HepG2 (cell line): ENCODE measurements at regions not wholly inside any gene's neighbourhood (a gene's known extent, or its start where the extent isn't known, plus 50 kb on each side); places are given as distances from the start of the nearest gene placed in this dataset.

Source experiments
- ATAC-seq: fragments of 200-7000 bp; cut with Tn5 transposase; 3 replicates; pipeline ENCODE4 v1.9.1; 2020; ENCODE audit warnings: mild to moderate bottlenecking, moderate library complexity
- BruUV-seq: library from RNA; stranded (reverse); fragments of 400-500 nt; replicated peaks from 2 replicates; lab custom pipeline; 2021; lab: Mats Ljungman, UMichigan
- CTCF ChIA-PET: fragments of 300-600 bp; formaldehyde crosslinking; extraction: SDS; loops from one replicate; lab custom pipeline; 2021; ENCODE audit warnings: low total read pairs, inconsistent platforms, low intra/inter-chr PET ratio; lab: Yijun Ruan, JAX
- POLR2A ChIA-PET: fragments of 350-600 bp; sonication (Branson Sonifier 250); formaldehyde crosslinking; loops from one replicate; lab custom pipeline; 2020; ENCODE audit warnings: antibody characterized with exemption, inconsistent platforms; lab: Yijun Ruan, JAX
- DNase-seq: peaks from one replicate; pipeline ENCODE4 v3.0.0-alpha.2; 2015; ENCODE audit warnings: low spot score
- FAIRE-seq: peaks from 3 replicates; lab custom pipeline; 2011; peaks lifted over from hg19 to GRCh38; lab: Jason Lieb, UNC
- H2AFZ ChIP-seq: one replicate; pipeline ENCODE4 v1.6.1; 2011; ENCODE audit warnings: low read length, inconsistent platforms
- H3K27ac ChIP-seq: fragments of 300-600 bp; 3 replicates; pipeline ENCODE4 v1.8.0; 2011; ENCODE audit warnings: mixed run types, mild to moderate bottlenecking, mixed read lengths, low read length, inconsistent platforms; ENCODE audit not compliant: insufficient read depth; ENCODE audit errors: extremely low read length
- H3K27me3 ChIP-seq, 2 experiments: fragments of 200-600 bp in 1 of 2; 2 replicates in 1 of 2; 3 replicates in 1 of 2; pipeline versions ENCODE4 v1.6.0 to v1.8.0; 2011; ENCODE audit warnings: low read length in 2 of 2, mild to moderate bottlenecking in 2 of 2, moderate library complexity in 2 of 2, inconsistent platforms in 1 of 2; ENCODE audit not compliant: insufficient read depth in 2 of 2, control insufficient read depth in 1 of 2
- H3K36me3 ChIP-seq, 2 experiments: fragments of 200-600 bp in 1 of 2; replicated peaks in 1 of 2; 2 replicates in 1 of 2; 3 replicates in 1 of 2; pipeline versions ENCODE4 v1.5.1 to v1.8.0; 2011; ENCODE audit warnings: low read length in 2 of 2, inconsistent platforms in 1 of 2; ENCODE audit not compliant: insufficient read depth in 2 of 2, control insufficient read depth in 1 of 2
- H3K4me1 ChIP-seq: 2 replicates; pipeline ENCODE4 v1.5.1; 2012; ENCODE audit warnings: low read length, inconsistent platforms; ENCODE audit not compliant: insufficient read depth
- H3K4me2 ChIP-seq: 2 replicates; pipeline ENCODE4 v1.6.0; 2011; ENCODE audit warnings: low read depth, low read length, inconsistent platforms
- H3K4me3 ChIP-seq, 3 experiments: fragments of 200-600 bp in 1 of 3; sonication (generic), shearing (Covaris generic) in 1 of 3; replicated peaks in 1 of 3; 2 replicates each; pipeline ENCODE4 v1.5.1; 2011 to 2016; ENCODE audit warnings: low read length in 3 of 3, inconsistent platforms in 2 of 3, low read depth in 2 of 3, mild to moderate bottlenecking in 2 of 3, control low read depth in 1 of 3, mixed read lengths in 1 of 3; ENCODE audit not compliant: insufficient read depth in 1 of 3
- H3K79me2 ChIP-seq: one replicate; pipeline ENCODE4 v1.6.1; 2011; ENCODE audit warnings: low read length, inconsistent platforms; ENCODE audit not compliant: insufficient read depth
- H3K9ac ChIP-seq: 2 replicates; pipeline ENCODE4 v1.6.0; 2011; ENCODE audit warnings: mild to moderate bottlenecking, low read depth, low read length, inconsistent platforms; ENCODE audit not compliant: insufficient read depth
- H3K9me3 ChIP-seq: 2 replicates; pipeline ENCODE4 v1.5.1; 2012; ENCODE audit warnings: mild to moderate bottlenecking, low read length
- H4K20me1 ChIP-seq: 2 replicates; pipeline ENCODE4 v1.6.0; 2011; ENCODE audit warnings: inconsistent platforms, mild to moderate bottlenecking, low read length, moderate library complexity; ENCODE audit not compliant: insufficient read depth
- CCDC6 ChIP-seq: sonication (generic); formaldehyde crosslinking; IDR thresholded peaks from 2 replicates; pipeline ENCODE4 v1.8.1; 2022; ENCODE audit warnings: mild to moderate bottlenecking, missing genetic modification reagents, moderate library complexity
- DMAP1 ChIP-seq: IDR thresholded peaks from 2 replicates; pipeline ENCODE4 v1.6.1; 2016
- ESRRA ChIP-seq: sonication (generic); formaldehyde crosslinking; IDR thresholded peaks from 2 replicates; pipeline ENCODE4 v1.5.1; 2020; ENCODE audit warnings: mild to moderate bottlenecking, low read depth, missing genetic modification reagents
- GATAD1 ChIP-seq: IDR thresholded peaks from 2 replicates; pipeline ENCODE4 v1.6.1; 2016; ENCODE audit warnings: missing genetic modification reagents, missing compliant biosample characterization
- HMGA1 ChIP-seq: sonication (generic); formaldehyde crosslinking; conservative IDR thresholded peaks from 2 replicates; pipeline ENCODE4 v1.4.0; 2020; ENCODE audit warnings: missing genetic modification reagents
- HNRNPLL ChIP-seq: fragments of 200-400 bp; formaldehyde crosslinking; IDR thresholded peaks from 2 replicates; pipeline ENCODE4 v1.6.1; 2017; ENCODE audit warnings: mild to moderate bottlenecking, low read depth, low read length; ENCODE audit not compliant: poor library complexity, severe bottlenecking
- HOXD1 ChIP-seq: sonication (generic); formaldehyde crosslinking; IDR thresholded peaks from 2 replicates; pipeline ENCODE4 v1.5.0; 2020; ENCODE audit warnings: missing genetic modification reagents
- KAT8 ChIP-seq: IDR thresholded peaks from 2 replicates; pipeline ENCODE4 v1.6.1; 2016; ENCODE audit warnings: missing genetic modification reagents, missing compliant biosample characterization
- KDM1A ChIP-seq: IDR thresholded peaks from 2 replicates; pipeline ENCODE4 v1.6.1; 2016; ENCODE audit warnings: missing compliant biosample characterization
- MIER2 ChIP-seq: IDR thresholded peaks from 2 replicates; pipeline ENCODE4 v1.6.1; 2016; ENCODE audit warnings: missing biosample characterization, missing genetic modification reagents
- NR2F6 ChIP-seq, 2 experiments: IDR thresholded peaks; 2 replicates each; pipeline ENCODE4 v1.6.1; 2016; ENCODE audit warnings: antibody characterized with exemption in 1 of 2, mild to moderate bottlenecking in 1 of 2
- SMARCE1 ChIP-seq: fragments of 450-650 bp; IDR thresholded peaks from 2 replicates; pipeline ENCODE4 v1.6.1; 2017; ENCODE audit warnings: borderline replicate concordance
- ZNF12 ChIP-seq: sonication (generic); formaldehyde crosslinking; IDR thresholded peaks from 2 replicates; pipeline ENCODE4 v1.5.0; 2020; ENCODE audit warnings: missing genetic modification reagents
- ZNF703 ChIP-seq: sonication (generic); formaldehyde crosslinking; IDR thresholded peaks from 2 replicates; pipeline ENCODE4 v1.5.1; 2020; ENCODE audit warnings: missing genetic modification reagents, mild to moderate bottlenecking, moderate library complexity, borderline replicate concordance
- ZNF773 ChIP-seq: sonication (generic); formaldehyde crosslinking; IDR thresholded peaks from 2 replicates; pipeline ENCODE4 v1.4.0; 2020; ENCODE audit warnings: missing genetic modification reagents, borderline replicate concordance
- ZSCAN9 ChIP-seq: IDR thresholded peaks from 2 replicates; pipeline ENCODE4 v1.6.1; 2016; ENCODE audit warnings: borderline replicate concordance
- WGBS: methylation state at CpG from one replicate; pipeline ENCODE4 v1.1.6; 2017; ENCODE audit warnings: low lambda C conversion rate; 5-methylcytosine and 5-hydroxymethylcytosine counted together
- in situ Hi-C: cut with HindIII; loops from 2 replicates; pipeline ENCODE4 v1.10.0; 2017; ENCODE audit warnings: low pct_unique_long_range_greater_than_20kb; ENCODE audit not compliant: extremely low pct_ligation_motif_present
- intact Hi-C: fragments of 100-400 bp; cut with micrococcal nuclease; formaldehyde crosslinking; loops from one replicate; pipeline ENCODE4 v1.10.0; 2022; ENCODE audit not compliant: unreplicated experiment
- TF ChIP-seq, protein P1 (sequence below): sonication (generic); formaldehyde crosslinking; IDR thresholded peaks from 2 replicates; pipeline ENCODE4 v1.5.0; 2020; ENCODE audit warnings: mild to moderate bottlenecking, missing genetic modification reagents, borderline replicate concordance
- TF ChIP-seq, protein P2 (sequence below): sonication (generic); formaldehyde crosslinking; IDR thresholded peaks from 2 replicates; pipeline ENCODE4 v1.5.1; 2020; ENCODE audit warnings: mild to moderate bottlenecking, missing genetic modification reagents, moderate library complexity

- TF ChIP-seq ZNF12, result no peak
- no peak for TF ChIP-seq NR2F6 (IDR thresholded peaks at IDR 0.05)
- no peak for TF ChIP-seq NR2F6 (CRISPR knock-in tag; IDR thresholded peaks at IDR 0.05)
- no peak for TF ChIP-seq ZNF703 (CRISPR knock-in tag)
These were observed 391.5 kb upstream of the DAB2 start (continued) for GRCh38 chr5:39816156-39816845.

DNA sequence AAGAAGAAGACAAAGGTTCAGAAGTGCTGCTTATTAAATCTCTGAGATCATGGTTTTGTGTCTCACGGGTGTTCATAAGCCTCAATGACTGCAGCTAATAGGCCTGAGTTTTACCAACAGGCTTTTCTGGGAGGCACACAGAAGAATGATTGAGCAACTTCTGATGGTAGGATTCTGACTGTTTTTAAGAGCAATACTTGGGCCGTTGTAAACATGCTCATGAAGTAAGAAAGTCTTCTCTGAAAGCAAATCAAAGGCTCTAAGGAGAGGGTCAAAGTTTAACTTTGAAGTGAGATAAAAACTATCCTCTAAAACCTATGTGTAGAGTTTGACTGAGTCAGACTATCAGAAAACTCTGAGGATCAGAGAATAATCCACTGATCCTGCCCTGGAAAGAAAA is 390.9 kb upstream of the DAB2 start:
- Histone ChIP-seq H3K4me1 (no peaks in the 10 kb centered on the region), H4K20me1 (no peaks in the 10 kb centered on the region), H2AFZ (no peak overlapping the region), H3K4me3 (no peak overlapping the region), H3K36me3 (no peaks in the 10 kb centered on the region), H3K27ac (no peak overlapping the region), H3K79me2 (no peaks in the 10 kb centered on the region), H3K9me3 (no peaks in the 10 kb centered on the region), H3K9ac (no peak overlapping the region), H3K4me2 (no peak overlapping the region), H3K27me3 (no peaks in the 10 kb centered on the region; a peak in 1 of 5 replicates)
- ATAC-seq (no peak), DNase-seq (no peak), FAIRE-seq (no peak)
- intact Hi-C loops, result no loop called here
- WGBS, result 29% methylated on average over 2 of the region's 2 CpGs
- BruUV-seq, result no TSS peak
- in situ Hi-C loops, result no loop called here
- POLR2A ChIA-PET, result no interaction called here
- CTCF ChIA-PET, result no interaction called here
- TF ChIP-seq, protein P1, sequence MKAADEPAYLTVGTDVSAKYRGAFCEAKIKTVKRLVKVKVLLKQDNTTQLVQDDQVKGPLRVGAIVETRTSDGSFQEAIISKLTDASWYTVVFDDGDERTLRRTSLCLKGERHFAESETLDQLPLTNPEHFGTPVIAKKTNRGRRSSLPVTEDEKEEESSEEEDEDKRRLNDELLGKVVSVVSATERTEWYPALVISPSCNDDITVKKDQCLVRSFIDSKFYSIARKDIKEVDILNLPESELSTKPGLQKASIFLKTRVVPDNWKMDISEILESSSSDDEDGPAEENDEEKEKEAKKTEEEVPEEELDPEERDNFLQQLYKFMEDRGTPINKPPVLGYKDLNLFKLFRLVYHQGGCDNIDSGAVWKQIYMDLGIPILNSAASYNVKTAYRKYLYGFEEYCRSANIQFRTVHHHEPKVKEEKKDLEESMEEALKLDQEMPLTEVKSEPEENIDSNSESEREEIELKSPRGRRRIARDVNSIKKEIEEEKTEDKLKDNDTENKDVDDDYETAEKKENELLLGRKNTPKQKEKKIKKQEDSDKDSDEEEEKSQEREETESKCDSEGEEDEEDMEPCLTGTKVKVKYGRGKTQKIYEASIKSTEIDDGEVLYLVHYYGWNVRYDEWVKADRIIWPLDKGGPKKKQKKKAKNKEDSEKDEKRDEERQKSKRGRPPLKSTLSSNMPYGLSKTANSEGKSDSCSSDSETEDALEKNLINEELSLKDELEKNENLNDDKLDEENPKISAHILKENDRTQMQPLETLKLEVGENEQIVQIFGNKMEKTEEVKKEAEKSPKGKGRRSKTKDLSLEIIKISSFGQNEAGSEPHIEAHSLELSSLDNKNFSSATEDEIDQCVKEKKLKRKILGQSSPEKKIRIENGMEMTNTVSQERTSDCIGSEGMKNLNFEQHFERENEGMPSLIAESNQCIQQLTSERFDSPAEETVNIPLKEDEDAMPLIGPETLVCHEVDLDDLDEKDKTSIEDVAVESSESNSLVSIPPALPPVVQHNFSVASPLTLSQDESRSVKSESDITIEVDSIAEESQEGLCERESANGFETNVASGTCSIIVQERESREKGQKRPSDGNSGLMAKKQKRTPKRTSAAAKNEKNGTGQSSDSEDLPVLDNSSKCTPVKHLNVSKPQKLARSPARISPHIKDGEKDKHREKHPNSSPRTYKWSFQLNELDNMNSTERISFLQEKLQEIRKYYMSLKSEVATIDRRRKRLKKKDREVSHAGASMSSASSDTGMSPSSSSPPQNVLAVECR (CRISPR knock-in tag), result no peak
- TF ChIP-seq HNRNPLL, result no peak
- TF ChIP-seq ESRRA (CRISPR knock-in tag), result no peak
- no peak for TF ChIP-seq MIER2 (CRISPR knock-in tag)
- no peak for TF ChIP-seq HMGA1
- TF ChIP-seq, protein P2, sequence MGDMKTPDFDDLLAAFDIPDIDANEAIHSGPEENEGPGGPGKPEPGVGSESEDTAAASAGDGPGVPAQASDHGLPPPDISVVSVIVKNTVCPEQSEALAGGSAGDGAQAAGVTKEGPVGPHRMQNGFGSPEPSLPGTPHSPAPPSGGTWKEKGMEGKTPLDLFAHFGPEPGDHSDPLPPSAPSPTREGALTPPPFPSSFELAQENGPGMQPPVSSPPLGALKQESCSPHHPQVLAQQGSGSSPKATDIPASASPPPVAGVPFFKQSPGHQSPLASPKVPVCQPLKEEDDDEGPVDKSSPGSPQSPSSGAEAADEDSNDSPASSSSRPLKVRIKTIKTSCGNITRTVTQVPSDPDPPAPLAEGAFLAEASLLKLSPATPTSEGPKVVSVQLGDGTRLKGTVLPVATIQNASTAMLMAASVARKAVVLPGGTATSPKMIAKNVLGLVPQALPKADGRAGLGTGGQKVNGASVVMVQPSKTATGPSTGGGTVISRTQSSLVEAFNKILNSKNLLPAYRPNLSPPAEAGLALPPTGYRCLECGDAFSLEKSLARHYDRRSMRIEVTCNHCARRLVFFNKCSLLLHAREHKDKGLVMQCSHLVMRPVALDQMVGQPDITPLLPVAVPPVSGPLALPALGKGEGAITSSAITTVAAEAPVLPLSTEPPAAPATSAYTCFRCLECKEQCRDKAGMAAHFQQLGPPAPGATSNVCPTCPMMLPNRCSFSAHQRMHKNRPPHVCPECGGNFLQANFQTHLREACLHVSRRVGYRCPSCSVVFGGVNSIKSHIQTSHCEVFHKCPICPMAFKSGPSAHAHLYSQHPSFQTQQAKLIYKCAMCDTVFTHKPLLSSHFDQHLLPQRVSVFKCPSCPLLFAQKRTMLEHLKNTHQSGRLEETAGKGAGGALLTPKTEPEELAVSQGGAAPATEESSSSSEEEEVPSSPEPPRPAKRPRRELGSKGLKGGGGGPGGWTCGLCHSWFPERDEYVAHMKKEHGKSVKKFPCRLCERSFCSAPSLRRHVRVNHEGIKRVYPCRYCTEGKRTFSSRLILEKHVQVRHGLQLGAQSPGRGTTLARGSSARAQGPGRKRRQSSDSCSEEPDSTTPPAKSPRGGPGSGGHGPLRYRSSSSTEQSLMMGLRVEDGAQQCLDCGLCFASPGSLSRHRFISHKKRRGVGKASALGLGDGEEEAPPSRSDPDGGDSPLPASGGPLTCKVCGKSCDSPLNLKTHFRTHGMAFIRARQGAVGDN (CRISPR knock-in tag), result no peak
- no peak for TF ChIP-seq HOXD1
- TF ChIP-seq GATAD1 (CRISPR knock-in tag), result no peak
- TF ChIP-seq ZNF773, result no peak
- no peak for TF ChIP-seq DMAP1 (CRISPR knock-in tag)
- TF ChIP-seq KDM1A (CRISPR knock-in tag), result no peak
- TF ChIP-seq ZSCAN9 (CRISPR knock-in tag), result no peak
- TF ChIP-seq SMARCE1, result no peak
- no peak for TF ChIP-seq KAT8 (CRISPR knock-in tag)
- TF ChIP-seq CCDC6 (CRISPR knock-in tag), result no peak
